Colonic mucosa (tissue), 4 donors: ENCODE measurements at regions not wholly inside any gene's neighbourhood (a gene's known extent, or its start where the extent isn't known, plus 50 kb on each side); places are given as distances from the start of the nearest gene placed in this dataset.

Source experiments
- DNase-seq: peaks from one replicate; pipeline ENCODE4 v3.0.0-alpha.2; 2020
- H3K27ac ChIP-seq: fragments of 200-600 bp; one replicate; pipeline ENCODE4 v1.8.0; 2021
- H3K27me3 ChIP-seq: fragments of 200-600 bp; one replicate; pipeline ENCODE4 v1.8.0; 2021
- H3K36me3 ChIP-seq: fragments of 200-600 bp; one replicate; pipeline ENCODE4 v1.8.0; 2021
- H3K4me1 ChIP-seq: fragments of 200-600 bp; one replicate; pipeline ENCODE4 v1.8.0; 2021; ENCODE audit warnings: mild to moderate bottlenecking
- H3K4me3 ChIP-seq: fragments of 200-600 bp; one replicate; pipeline ENCODE4 v1.8.0; 2021
- H3K9ac ChIP-seq, 2 donors: one replicate each; pipeline ENCODE4 v1.7.0; 2013; ENCODE audit warnings: control low read depth in 2 of 2, low read depth in 2 of 2, low read length in 2 of 2
- H3K9me3 ChIP-seq: fragments of 200-600 bp; one replicate; pipeline ENCODE4 v1.8.0; 2021
- CTCF ChIP-seq: fragments of 200-600 bp; IDR thresholded peaks from one replicate; pipeline ENCODE4 v1.8.0; 2022; ENCODE audit warnings: antibody characterized with exemption, mild to moderate bottlenecking
- intact Hi-C: fragments of 100-400 bp; cut with DNase I; formaldehyde crosslinking; loops from one replicate; pipeline ENCODE4 v1.14.1; 2022
- donor health status: healthy.
- donor health status: DM: no; HTN: no; CAD: no.
- donor health status: DM: no; HTN: no; CAD: no.

GRCh38 chr7:108836256-108836655 lies 266.6 kb downstream of the DNAJB9 start:
- H3K9me3 ChIP-seq = no peaks in the 10 kb centered on the region
- no peaks in the 10 kb centered on the region for H3K27me3 ChIP-seq
- H3K27ac ChIP-seq = no peak overlapping the region
- no peak overlapping the region for H3K4me3 ChIP-seq
- no peaks in the 10 kb centered on the region for H3K4me1 ChIP-seq
- no peak for DNase-seq
- H3K9ac ChIP-seq = no peak overlapping the region
- intact Hi-C loops = no loop called here
- no peaks in the 10 kb centered on the region for H3K36me3 ChIP-seq
- TF ChIP-seq CTCF = no peak

- Histone ChIP-seq H3K27ac (no peak overlapping the region), H3K4me1 (no peaks in the 10 kb centered on the region), H3K27me3 (no peaks in the 10 kb centered on the region), H3K9ac (no peak overlapping the region), H3K4me3 (no peak overlapping the region), H3K9me3 (no peaks in the 10 kb centered on the region), H3K36me3 (no peaks in the 10 kb centered on the region)
- intact Hi-C loops = no loop called here
- no peak for DNase-seq
- no peak for TF ChIP-seq CTCF
Observed at GRCh38 chr7:108838198-108838597, 268.5 kb downstream of the DNAJB9 start.

GRCh38 chr7:108839076-108839475 lies 269.4 kb downstream of the DNAJB9 start:
- H3K27ac ChIP-seq = no peak overlapping the region
- no peak overlapping the region for H3K9ac ChIP-seq
- H3K36me3 ChIP-seq = no peaks in the 10 kb centered on the region
- intact Hi-C loops = no loop called here
- no peak for DNase-seq
- no peaks in the 10 kb centered on the region for H3K27me3 ChIP-seq
- H3K4me3 ChIP-seq = no peak overlapping the region
- TF ChIP-seq CTCF = no peak
- H3K4me1 ChIP-seq = no peaks in the 10 kb centered on the region
- no peaks in the 10 kb centered on the region for H3K9me3 ChIP-seq

GRCh38 chr7:108845951-108846350 lies 276.3 kb downstream of the DNAJB9 start:
- no peaks in the 10 kb centered on the region for H3K9me3 ChIP-seq
- H3K9ac ChIP-seq = no peak overlapping the region
- H3K27me3 ChIP-seq = no peaks in the 10 kb centered on the region
- DNase-seq = no peak
- no peaks in the 10 kb centered on the region for H3K4me1 ChIP-seq
- H3K36me3 ChIP-seq = no peaks in the 10 kb centered on the region
- no peak for TF ChIP-seq CTCF
- H3K4me3 ChIP-seq = no peak overlapping the region
- H3K27ac ChIP-seq = no peak overlapping the region
- intact Hi-C loops = no loop called here

GRCh38 chr7:108846471-108846870 lies 276.8 kb downstream of the DNAJB9 start:
- TF ChIP-seq CTCF = no peak
- Histone ChIP-seq H3K9me3 (no peaks in the 10 kb centered on the region), H3K4me3 (no peak overlapping the region), H3K36me3 (no peaks in the 10 kb centered on the region), H3K9ac (no peak overlapping the region), H3K27ac (no peak overlapping the region), H3K4me1 (no peaks in the 10 kb centered on the region), H3K27me3 (no peaks in the 10 kb centered on the region)
- no peak for DNase-seq
- intact Hi-C loops = no loop called here

GRCh38 chr7:108848486-108848885 lies 278.8 kb downstream of the DNAJB9 start:
- intact Hi-C loops = no loop called here
- no peak overlapping the region for H3K27ac ChIP-seq
- no peaks in the 10 kb centered on the region for H3K36me3 ChIP-seq
- no peak overlapping the region for H3K9ac ChIP-seq
- no peak for DNase-seq
- H3K9me3 ChIP-seq = no peaks in the 10 kb centered on the region
- TF ChIP-seq CTCF = no peak
- H3K4me1 ChIP-seq = no peaks in the 10 kb centered on the region
- no peak overlapping the region for H3K4me3 ChIP-seq
- H3K27me3 ChIP-seq = no peaks in the 10 kb centered on the region
